Right renal cortex interstitium (tissue), 3 donors: ENCODE measurements at regions not wholly inside any gene's neighbourhood (a gene's known extent, or its start where the extent isn't known, plus 50 kb on each side); places are given as distances from the start of the nearest gene placed in this dataset.
A peak's percentile ranks its signal among the peaks of the same experiment; 100 is the strongest.

Source experiments
- DNase-seq, 3 donors: peaks; one replicate each; pipeline ENCODE4 v3.0.0-alpha.2; 2013; ENCODE audit warnings: low read depth in 3 of 3, low spot score in 2 of 3

DNA sequence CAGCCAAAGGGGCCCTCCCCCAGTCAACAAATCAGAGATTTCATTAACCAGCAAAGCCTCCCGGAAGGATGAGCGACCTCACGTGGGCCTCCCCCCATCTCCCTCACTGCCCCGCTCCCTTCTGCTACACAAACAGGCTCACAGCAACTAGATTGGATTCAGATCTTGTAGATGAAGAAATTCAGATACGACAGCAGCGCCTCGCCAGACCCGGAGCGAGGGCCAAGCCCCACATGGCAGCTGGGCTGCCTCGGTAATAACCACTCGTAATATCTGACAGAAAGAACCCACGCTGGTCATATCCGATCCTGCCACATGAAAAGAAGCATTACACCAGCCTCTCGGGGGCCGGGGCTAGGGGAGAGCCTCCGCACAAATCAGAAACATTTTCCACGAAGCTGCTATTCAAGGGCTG, 581.3 kb downstream of the BCOR start:
- DNase-seq: no peak

- no peak for DNase-seq
Measured at GRCh38 chrX:39518476-39519029, 579.2 kb downstream of the BCOR start.

DNA sequence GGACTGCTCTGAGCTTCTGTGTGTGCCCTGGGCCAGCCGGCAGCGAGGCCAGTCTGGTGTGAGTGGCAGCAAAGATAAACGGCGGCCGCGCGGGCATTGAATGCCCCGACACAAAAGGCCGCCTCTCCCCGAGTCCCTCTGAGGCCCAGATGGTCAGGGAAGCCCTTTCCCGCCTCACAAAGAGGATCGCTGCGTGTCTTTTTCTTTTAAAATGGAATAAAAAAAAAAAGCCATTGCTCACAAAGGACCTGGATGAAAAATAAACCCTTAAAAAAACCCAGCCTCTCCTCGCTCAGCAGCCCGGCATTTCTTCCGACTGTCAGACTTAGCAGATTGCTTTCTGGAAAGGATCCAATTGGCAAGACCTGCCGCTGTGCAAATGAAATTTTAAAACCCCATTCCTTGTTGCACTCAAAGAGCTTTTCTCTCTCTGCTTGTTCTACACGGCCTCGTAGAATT, 578.7 kb downstream of the BCOR start:
- DNase-seq: no peak

DNA sequence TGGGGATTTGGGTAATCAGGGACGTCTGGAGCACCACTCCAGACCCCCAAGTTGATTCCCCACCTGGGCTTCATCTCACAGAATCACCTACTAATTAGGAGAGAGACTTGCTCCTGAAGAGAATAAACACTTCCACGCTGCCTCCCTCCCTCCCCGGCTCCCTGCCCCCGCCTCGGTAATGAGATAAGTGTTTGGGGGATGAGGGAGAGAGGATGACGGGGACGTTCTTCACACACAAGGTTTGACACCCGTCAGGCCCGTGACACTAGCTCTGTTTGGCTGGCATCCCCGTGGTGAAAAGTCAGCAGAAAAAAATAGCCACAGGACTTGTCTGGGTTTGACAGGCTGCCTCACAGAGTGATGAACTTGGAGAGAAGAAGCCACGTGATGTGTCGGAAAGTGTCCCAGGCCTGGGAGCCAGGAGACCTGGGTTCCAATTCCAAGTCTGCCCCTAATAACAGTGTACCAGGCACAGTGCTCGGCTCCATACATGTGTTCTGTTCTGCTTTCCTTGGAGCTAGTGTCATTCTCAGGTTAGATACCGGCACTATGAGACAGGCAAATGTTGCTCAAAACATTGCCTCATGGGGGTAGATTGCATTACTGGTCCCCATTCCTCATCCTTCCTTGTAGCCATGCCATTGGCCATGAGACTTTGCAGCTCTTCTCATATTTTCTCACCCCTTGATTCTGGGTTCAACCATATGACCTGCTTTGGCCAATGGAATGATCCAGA, 578.0 kb downstream of the BCOR start:
- DNase-seq: no peak

DNA sequence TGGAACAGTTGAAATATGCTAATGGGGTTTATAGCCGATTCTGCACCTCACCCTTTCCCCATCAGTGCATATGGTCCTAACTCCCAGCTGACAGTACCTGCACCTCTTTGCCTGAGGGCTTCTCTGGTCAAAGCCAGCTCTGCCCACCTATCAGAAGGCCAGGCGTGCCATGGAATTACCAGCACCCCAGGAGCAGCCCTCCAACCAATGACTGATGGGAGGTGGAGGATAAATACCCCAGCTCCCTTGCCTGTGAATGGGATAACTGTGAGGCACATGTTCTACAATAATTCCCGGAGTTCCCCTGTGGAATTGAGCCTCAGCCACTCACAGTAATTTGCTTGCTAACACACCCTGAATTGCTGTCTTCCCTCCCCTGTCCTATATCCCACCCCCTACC, 572.0 kb downstream of the BCOR start:
- no peak for DNase-seq

DNA sequence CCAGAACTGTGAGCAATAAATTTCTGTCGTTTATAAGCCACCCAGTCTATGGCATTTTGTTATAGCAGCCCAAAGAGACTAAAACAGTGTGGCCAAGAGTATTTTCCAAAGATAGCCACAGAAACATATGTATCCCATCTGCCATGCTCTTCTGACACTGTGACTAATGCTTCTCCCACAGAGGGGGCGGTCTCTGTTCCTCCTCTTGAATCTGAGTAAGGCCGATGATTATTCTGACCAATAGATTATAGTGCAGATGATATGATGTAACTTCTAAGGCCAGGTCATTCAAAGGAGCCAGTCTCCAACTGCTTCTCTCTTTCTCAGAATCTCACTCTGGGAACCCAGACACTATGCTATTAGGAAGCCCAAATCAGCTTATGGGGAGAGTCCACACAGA, 570.7 kb downstream of the BCOR start:
- no peak for DNase-seq

DNA sequence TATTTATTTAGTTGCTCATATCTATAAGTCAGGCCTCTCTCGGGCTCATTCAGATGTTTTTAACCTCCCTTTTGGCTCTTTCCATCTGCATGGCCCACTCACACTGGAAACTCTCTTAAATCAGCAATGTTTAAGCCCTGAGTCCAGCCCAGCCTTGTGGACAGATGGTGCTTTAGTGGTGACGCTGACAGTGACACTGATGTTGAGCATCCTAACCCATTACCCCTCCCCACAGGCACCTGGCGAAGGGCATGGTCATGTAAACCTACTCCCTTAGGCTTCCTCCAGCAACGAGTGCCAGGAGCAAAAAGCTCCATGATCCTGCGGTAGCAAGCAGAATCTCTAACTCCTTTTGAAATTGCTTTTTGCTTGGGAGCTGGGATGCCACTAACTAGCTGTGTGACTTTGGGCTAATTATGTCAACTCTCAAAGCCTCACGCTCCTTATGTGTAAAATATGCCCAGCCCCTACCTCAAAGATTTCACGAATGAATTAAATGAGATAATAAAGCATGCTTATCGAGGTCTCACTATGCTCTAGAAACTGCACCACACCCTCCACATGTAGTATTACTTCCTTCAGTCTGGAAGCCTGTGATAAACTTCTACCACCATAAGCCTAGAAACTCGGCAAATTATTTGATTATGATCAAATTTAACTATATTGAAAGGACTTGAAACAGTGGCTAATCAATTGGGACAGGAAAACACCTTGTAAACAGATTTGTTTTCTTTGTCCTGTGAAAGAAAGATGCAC, 569.4 kb downstream of the BCOR start:
- no peak for DNase-seq

DNA sequence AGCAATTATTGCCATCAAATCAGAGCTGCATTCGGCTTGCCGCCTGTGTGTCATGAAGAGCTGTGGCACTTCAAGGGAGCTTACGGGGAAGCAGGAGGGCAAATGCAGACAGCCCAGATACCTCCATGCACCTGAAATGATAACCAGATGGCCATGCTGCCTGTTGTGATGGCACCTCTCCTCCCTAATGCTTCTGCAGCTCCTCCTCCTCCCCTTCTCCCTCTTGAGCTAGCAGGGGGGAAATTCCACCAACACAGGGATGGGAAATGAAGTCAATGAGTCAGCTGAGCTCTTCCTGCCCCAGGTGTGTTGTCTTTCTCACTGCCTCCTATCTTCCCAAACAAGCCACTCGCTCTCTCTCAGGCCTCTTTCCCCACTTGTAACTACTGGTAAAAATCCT, 565.0 kb downstream of the BCOR start:
- no peak for DNase-seq

DNA sequence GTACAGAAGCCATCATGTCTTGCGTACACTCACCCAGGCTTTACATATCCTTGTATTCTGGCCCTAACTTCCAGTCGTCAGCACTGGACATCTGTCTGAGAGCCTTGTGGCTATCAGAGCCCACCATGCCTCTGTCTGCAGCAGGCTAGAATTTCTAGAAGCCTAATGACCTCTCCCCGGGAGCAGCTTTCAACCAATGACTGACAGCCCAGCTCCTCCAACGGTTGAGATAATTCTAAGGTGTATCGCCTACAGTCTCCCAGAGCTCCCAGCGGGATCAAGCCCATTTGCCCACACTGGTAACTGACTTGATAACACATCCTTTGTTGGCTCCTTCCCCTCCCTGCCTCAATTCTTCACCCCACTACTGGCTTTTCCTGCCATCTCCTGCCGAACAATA, 562.8 kb downstream of the BCOR start:
- DNase-seq: no peak

DNA sequence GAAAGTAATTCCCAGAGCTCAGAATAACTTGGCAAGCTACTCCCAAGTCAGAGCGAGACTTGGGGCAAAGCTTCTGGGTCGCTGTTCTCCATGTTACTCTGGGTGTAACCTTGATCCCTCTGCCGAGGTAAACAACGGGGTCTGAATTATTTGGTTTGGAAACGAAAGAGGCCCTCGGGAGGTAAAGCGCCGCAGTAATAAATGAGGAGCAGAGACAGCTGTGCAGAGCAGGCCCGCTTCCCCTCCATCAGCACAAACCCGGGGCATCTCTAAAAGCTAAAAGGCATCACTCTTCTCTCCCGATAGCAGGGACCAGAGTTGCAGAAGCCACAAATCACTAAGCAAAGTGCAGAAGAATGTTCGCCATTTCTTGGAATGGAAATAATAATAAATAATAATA, 561.5 kb downstream of the BCOR start:
- peak in 1 of 3 donors; percentile 35 for DNase-seq

DNA sequence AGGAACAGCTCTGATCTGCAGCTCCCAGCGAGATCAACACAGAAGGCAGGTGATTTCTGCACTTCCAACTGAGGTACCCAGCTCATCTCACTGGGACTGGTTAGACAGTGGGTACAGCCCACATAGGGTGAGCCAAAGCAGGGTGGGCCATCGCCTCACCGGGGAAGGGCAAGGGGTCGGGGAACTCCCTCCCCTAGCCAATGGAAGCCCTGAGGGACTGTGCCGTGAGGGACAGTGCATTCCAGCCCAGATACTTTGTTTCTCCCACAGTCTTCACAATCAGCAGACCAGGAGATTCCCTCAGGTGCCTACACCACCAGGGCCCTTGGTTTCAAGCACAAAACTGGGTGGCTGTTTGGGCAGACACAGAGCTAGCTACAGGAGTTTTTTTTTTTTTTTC, 555.9 kb downstream of the BCOR start:
- DNase-seq: no peak

- DNase-seq: no peak
Measured at GRCh38 chrX:39542316-39542715, 555.4 kb downstream of the BCOR start.

- DNase-seq: no peak
Measured at GRCh38 chrX:39550795-39551361, 546.9 kb downstream of the BCOR start.

- no peak for DNase-seq
Measured at GRCh38 chrX:39551762-39552161, 546.0 kb downstream of the BCOR start.

- no peak for DNase-seq
Measured at GRCh38 chrX:39555431-39555830, 542.3 kb downstream of the BCOR start.

- no peak for DNase-seq
Measured at GRCh38 chrX:39556056-39556455, 541.7 kb downstream of the BCOR start.

GRCh38 chrX:39559229-39559628, 538.5 kb downstream of the BCOR start:
- no peak for DNase-seq

GRCh38 chrX:39560271-39560670, 537.5 kb downstream of the BCOR start:
- DNase-seq: no peak

DNA sequence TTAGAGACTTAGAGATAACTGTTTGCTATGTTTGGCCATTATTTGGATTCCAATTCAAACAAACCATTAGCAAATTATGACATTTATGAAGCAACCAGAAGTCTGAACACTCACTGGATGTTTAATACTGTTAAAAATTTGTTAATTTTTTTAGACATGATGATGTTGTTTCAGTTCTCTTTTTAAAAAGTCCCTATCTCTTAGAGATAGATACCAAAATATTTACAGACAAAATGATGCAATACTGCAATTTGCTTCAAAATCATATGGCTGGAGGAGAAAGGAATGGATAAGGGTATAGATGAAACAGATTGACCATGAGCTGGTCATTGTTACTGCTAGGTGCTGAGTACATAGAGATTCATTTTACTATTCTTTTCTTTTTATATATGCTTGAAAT, 534.6 kb downstream of the BCOR start:
- no peak for DNase-seq

DNA sequence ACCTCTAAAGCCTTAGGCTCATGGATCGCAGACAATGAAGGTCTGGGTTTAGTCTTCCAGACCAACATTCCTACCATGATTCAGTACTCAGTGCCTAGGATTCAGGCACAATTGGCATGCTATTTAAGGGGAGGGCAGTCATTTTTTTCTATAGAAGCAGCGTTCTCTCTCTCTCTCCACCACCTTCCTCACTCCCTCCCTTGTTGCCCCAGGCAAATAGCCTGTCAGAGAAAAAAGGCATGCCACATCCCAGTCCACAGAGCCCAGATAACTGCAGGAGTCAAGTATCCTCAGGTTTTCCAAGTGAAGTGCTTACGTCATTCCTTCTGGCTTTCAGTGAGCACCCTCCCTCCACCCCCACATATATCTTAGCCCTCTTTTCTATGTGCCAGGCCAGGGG, 533.0 kb downstream of the BCOR start:
- no peak for DNase-seq

DNA sequence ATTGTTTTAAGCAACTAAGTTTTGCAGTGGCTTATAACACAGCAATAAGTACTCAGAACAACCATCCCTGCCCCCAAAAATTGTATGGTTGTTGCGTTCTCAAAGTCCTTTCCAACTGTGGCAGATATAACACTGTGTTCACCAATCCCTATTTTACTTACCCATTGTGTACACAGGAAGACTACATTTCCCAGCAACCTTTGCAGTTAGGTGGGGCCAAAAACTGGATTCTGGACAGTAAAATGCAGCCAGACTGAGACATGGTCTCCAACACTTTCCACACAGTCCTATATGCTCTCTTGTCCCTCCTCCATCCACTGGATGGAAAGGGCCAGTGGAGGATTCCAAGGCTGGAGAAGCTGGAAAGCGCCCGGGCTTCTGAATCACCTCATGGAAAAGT, 523.6 kb downstream of the BCOR start:
- no peak for DNase-seq
